ENCODE measurements at regions not wholly inside any gene's neighbourhood (a gene's known extent, or its start where the extent isn't known, plus 50 kb on each side); places are given as distances from the start of the nearest gene placed in this dataset.

DNA sequence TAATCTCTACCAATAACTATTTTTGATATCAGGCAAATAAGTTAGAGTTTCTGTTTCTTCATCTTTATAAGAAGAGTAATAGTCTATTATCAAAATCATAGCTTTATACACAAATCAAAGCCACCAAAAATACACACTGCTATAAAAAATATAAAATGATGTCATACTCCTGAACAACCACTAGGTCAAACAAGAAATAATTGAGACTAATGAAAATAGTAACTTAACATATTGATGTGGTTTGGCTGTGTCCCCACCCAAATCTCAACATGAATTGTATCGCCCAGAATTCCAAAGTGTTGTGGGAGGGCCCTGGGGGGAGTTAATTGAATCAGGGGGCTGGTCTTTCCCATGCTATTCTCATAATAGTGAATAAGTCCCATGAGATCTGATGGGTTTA lies 2277.5 kb downstream of the ARAP2 start:
- TF ChIP-seq, protein P1, sequence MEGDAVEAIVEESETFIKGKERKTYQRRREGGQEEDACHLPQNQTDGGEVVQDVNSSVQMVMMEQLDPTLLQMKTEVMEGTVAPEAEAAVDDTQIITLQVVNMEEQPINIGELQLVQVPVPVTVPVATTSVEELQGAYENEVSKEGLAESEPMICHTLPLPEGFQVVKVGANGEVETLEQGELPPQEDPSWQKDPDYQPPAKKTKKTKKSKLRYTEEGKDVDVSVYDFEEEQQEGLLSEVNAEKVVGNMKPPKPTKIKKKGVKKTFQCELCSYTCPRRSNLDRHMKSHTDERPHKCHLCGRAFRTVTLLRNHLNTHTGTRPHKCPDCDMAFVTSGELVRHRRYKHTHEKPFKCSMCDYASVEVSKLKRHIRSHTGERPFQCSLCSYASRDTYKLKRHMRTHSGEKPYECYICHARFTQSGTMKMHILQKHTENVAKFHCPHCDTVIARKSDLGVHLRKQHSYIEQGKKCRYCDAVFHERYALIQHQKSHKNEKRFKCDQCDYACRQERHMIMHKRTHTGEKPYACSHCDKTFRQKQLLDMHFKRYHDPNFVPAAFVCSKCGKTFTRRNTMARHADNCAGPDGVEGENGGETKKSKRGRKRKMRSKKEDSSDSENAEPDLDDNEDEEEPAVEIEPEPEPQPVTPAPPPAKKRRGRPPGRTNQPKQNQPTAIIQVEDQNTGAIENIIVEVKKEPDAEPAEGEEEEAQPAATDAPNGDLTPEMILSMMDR (IDR thresholded peaks at IDR 0.05) = no peak
- TF ChIP-seq EP300 (IDR thresholded peaks at IDR 0.05) (no peak), POLR2A (IDR thresholded peaks at IDR 0.05) (no peak), POLR2AphosphoS5 (IDR thresholded peaks at IDR 0.05) (no peak)
